ENCODE measurements at regions not wholly inside any gene's neighbourhood (a gene's known extent, or its start where the extent isn't known, plus 50 kb on each side); places are given as distances from the start of the nearest gene placed in this dataset.

DNA sequence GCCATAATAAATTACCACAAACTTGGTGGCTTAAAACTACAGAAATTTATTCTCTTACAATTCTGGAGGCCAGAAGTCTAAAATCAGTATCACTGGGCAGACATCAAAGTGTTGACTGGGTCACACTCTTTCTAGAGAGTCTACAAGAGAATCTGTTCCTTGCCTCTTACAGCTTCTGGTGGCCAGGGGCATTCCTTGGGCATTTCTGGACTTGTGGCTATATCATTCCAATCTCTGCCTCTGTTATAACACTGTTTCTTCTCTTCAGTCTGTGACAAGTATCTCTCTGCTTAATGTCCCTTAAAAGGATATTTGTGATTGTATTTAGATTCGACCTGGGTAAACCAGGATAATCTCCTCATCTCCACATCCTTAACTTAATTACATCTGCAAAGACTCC lies 207.3 kb upstream of the DCAF8L1 start:
- Histone ChIP-seq H4K20me1 (ENCODE audit: insufficient read depth, low read length) (no peaks in the 10 kb centered on the region), H3K27me3 (ENCODE audit: control insufficient read depth in 1 of 2, insufficient read depth in 2 of 2, low read length in 2 of 2) (no peaks in the 10 kb centered on the region), H3K4me2 (ENCODE audit: low read depth, low read length) (no peak overlapping the region), H3K27ac (ENCODE audit: extremely low read length, insufficient read depth, low read length) (no peak overlapping the region), H3K9me3 (ENCODE audit: low read length) (no peaks in the 10 kb centered on the region), H2AFZ (ENCODE audit: low read length) (no peak overlapping the region), H3K4me3 (replicated peaks in 1 of 3; ENCODE audit: insufficient read depth in 1 of 3, low read depth in 2 of 3, low read length in 3 of 3) (no peak overlapping the region), H3K79me2 (ENCODE audit: insufficient read depth, low read length) (no peaks in the 10 kb centered on the region), H3K4me1 (ENCODE audit: insufficient read depth, low read length) (no peaks in the 10 kb centered on the region), H3K36me3 (replicated peaks in 1 of 2; ENCODE audit: control insufficient read depth in 1 of 2, insufficient read depth in 2 of 2, low read length in 2 of 2) (no peaks in the 10 kb centered on the region), H3K9ac (ENCODE audit: insufficient read depth, low read depth, low read length) (no peak overlapping the region)
- POLR2A ChIA-PET = no interaction called here
- FAIRE-seq = no peak
- CTCF ChIA-PET (ENCODE audit: low intra/inter-chr PET ratio, low total read pairs) = no interaction called here
- intact Hi-C loops (cut with micrococcal nuclease; ENCODE audit: unreplicated experiment) (no loop called here), in situ Hi-C loops (cut with HindIII; ENCODE audit: extremely low pct_ligation_motif_present, low pct_unique_long_range_greater_than_20kb) (no loop called here)
- no TSS peak for BruUV-seq (replicated peaks)
- no peak for DNase-seq (ENCODE audit: low spot score)
- 0% methylated on average over 1 of the region's 1 CpG for WGBS (ENCODE audit: low lambda C conversion rate)
- TF ChIP-seq, protein P1, sequence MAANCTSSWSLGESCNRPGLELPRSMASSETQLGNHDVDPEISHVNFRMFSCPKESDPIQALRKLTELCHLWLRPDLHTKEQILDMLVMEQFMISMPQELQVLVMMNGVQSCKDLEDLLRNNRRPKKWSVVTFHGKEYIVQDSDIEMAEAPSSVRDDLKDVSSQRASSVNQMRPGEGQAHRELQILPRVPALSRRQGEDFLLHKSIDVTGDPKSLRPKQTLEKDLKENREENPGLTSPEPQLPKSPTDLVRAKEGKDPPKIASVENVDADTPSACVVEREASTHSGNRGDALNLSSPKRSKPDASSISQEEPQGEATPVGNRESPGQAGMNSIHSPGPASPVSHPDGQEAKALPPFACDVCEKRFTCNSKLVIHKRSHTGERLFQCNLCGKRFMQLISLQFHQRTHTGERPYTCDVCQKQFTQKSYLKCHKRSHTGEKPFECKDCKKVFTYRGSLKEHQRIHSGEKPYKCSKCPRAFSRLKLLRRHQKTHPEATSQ (CRISPR knock-in tag; IDR thresholded peaks at IDR 0.05; ENCODE audit: borderline replicate concordance) = no peak
- TF ChIP-seq MATR3 (CRISPR knock-in tag; IDR thresholded peaks at IDR 0.05) (no peak), PHF21A (CRISPR knock-in tag; IDR thresholded peaks at IDR 0.05) (no peak), EEA1 (CRISPR knock-in tag; IDR thresholded peaks at IDR 0.05; ENCODE audit: borderline replicate concordance) (no peak)
- TF ChIP-seq, protein P2, sequence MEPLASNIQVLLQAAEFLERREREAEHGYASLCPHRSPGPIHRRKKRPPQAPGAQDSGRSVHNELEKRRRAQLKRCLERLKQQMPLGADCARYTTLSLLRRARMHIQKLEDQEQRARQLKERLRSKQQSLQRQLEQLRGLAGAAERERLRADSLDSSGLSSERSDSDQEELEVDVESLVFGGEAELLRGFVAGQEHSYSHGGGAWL (CRISPR knock-in tag; IDR thresholded peaks at IDR 0.05) = no peak
- no peak for ATAC-seq

DNA sequence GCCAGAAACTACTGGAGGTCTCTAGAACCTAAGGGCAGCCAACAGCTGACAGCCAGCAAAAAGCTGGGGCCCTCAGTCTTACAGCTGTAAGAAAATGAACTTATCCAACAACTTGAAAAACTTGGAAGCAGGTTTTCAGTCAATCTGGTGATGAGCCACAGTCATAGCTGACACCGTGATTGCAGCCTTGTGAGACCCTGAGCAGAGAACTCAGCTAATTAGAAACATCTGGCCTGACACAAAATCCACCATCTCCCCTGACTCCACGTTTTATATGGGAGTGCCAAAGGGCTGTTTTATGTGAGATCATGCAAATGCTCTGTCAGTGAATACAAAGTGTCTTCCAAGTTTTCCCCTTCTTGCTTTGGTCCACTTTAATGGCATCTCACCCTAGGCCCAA lies 198.8 kb upstream of the DCAF8L1 start:
- Histone ChIP-seq H3K36me3 (replicated peaks in 1 of 2; ENCODE audit: control insufficient read depth in 1 of 2, insufficient read depth in 2 of 2, low read length in 2 of 2) (no peaks in the 10 kb centered on the region), H4K20me1 (ENCODE audit: insufficient read depth, low read length) (no peaks in the 10 kb centered on the region), H3K4me2 (ENCODE audit: low read depth, low read length) (no peak overlapping the region), H3K4me3 (replicated peaks in 1 of 3; ENCODE audit: insufficient read depth in 1 of 3, low read depth in 2 of 3, low read length in 3 of 3) (no peak overlapping the region), H3K9ac (ENCODE audit: insufficient read depth, low read depth, low read length) (no peak overlapping the region), H3K27ac (ENCODE audit: extremely low read length, insufficient read depth, low read length) (no peak overlapping the region), H3K27me3 (ENCODE audit: control insufficient read depth in 1 of 2, insufficient read depth in 2 of 2, low read length in 2 of 2) (no peaks in the 10 kb centered on the region), H2AFZ (ENCODE audit: low read length) (no peak overlapping the region), H3K4me1 (ENCODE audit: insufficient read depth, low read length) (no peaks in the 10 kb centered on the region), H3K9me3 (ENCODE audit: low read length) (no peaks in the 10 kb centered on the region), H3K79me2 (ENCODE audit: insufficient read depth, low read length) (no peaks in the 10 kb centered on the region)
- DNase-seq (ENCODE audit: low spot score) (no peak), FAIRE-seq (no peak), ATAC-seq (no peak)
- ChIA-PET CTCF (ENCODE audit: low intra/inter-chr PET ratio, low total read pairs) (no interaction called here), POLR2A (no interaction called here)
- in situ Hi-C loops (cut with HindIII; ENCODE audit: extremely low pct_ligation_motif_present, low pct_unique_long_range_greater_than_20kb) = no loop called here
- no CpG with 5 or more reads among the region's 2 CpGs for WGBS (ENCODE audit: low lambda C conversion rate)
- intact Hi-C loops (cut with micrococcal nuclease; ENCODE audit: unreplicated experiment) = no loop called here
- no TSS peak for BruUV-seq (replicated peaks)
- TF ChIP-seq MIER3 (CRISPR knock-in tag; IDR thresholded peaks at IDR 0.05; ENCODE audit: borderline replicate concordance) (no peak), RFX3 (CRISPR knock-in tag; IDR thresholded peaks at IDR 0.05) (no peak), HNRNPK (IDR thresholded peaks at IDR 0.05; ENCODE audit: low read depth, low read length, poor library complexity, severe bottlenecking) (no peak), POLR2AphosphoS5 (IDR thresholded peaks at IDR 0.05; ENCODE audit: low read depth, low read length) (no peak), NR2F2 (IDR thresholded peaks at IDR 0.05; ENCODE audit: borderline replicate concordance, low read depth) (no peak), NCOA5 (CRISPR knock-in tag; IDR thresholded peaks at IDR 0.05) (no peak)
- TF ChIP-seq, protein P3, sequence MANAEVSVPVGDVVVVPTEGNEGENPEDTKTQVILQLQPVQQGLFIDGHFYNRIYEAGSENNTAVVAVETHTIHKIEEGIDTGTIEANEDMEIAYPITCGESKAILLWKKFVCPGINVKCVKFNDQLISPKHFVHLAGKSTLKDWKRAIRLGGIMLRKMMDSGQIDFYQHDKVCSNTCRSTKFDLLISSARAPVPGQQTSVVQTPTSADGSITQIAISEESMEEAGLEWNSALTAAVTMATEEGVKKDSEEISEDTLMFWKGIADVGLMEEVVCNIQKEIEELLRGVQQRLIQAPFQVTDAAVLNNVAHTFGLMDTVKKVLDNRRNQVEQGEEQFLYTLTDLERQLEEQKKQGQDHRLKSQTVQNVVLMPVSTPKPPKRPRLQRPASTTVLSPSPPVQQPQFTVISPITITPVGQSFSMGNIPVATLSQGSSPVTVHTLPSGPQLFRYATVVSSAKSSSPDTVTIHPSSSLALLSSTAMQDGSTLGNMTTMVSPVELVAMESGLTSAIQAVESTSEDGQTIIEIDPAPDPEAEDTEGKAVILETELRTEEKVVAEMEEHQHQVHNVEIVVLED (CRISPR knock-in tag; IDR thresholded peaks at IDR 0.05; ENCODE audit: borderline replicate concordance) = no peak
- TF ChIP-seq, protein P4, sequence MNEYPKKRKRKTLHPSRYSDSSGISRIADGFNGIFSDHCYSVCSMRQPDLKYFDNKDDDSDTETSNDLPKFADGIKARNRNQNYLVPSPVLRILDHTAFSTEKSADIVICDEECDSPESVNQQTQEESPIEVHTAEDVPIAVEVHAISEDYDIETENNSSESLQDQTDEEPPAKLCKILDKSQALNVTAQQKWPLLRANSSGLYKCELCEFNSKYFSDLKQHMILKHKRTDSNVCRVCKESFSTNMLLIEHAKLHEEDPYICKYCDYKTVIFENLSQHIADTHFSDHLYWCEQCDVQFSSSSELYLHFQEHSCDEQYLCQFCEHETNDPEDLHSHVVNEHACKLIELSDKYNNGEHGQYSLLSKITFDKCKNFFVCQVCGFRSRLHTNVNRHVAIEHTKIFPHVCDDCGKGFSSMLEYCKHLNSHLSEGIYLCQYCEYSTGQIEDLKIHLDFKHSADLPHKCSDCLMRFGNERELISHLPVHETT (CRISPR knock-in tag; conservative IDR thresholded peaks at IDR 0.05) = no peak
- TF ChIP-seq, protein P5, sequence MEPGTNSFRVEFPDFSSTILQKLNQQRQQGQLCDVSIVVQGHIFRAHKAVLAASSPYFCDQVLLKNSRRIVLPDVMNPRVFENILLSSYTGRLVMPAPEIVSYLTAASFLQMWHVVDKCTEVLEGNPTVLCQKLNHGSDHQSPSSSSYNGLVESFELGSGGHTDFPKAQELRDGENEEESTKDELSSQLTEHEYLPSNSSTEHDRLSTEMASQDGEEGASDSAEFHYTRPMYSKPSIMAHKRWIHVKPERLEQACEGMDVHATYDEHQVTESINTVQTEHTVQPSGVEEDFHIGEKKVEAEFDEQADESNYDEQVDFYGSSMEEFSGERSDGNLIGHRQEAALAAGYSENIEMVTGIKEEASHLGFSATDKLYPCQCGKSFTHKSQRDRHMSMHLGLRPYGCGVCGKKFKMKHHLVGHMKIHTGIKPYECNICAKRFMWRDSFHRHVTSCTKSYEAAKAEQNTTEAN (CRISPR knock-in tag; conservative IDR thresholded peaks at IDR 0.05) = no peak
